GM03348 (cell line): ENCODE measurements at regions not wholly inside any gene's neighbourhood (a gene's known extent, or its start where the extent isn't known, plus 50 kb on each side); places are given as distances from the start of the nearest gene placed in this dataset.

Experiments used
- DNase-seq: peaks from one replicate; pipeline ENCODE4 v3.0.0; 2012; ENCODE audit warnings: low spot score

DNA sequence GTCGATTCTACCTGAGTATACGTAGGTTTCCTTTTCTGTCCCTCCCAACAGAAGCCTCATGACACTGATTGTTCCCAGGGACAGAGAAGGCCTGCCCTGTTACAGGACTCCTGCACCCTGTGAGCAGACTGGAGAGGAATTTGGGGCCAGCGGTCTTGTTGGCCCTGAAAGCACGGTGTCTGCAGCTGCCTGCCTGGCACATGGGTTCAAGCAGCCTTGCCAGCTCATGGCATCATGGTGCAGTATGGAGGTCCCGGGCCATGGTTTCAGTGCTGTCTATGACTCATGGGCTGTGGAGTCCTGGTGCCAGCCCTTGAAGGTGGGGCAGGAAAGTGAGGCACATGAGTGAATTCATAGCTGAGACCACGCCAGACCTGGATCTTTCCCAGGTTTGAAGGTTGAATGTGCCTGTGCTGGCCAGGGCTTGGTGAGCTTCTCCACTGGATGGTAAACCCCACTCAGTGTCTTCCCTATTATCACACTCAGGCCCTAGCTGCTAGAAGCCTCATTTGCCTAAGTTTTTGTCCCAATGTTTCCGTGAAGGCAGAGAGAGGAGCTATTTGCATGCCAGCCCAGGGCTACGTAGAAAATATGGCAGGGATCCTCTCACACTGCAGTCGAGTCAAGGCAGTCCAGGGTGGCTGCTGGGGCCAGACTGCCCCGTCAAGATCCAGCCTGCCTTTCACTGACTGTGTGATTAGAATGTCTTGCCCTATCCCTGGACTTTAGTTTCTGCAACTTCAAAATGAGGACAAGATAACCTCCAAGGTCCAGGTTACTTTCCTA lies 277.2 kb upstream of the CCL2 start:
- DNase-seq = no peak

DNA sequence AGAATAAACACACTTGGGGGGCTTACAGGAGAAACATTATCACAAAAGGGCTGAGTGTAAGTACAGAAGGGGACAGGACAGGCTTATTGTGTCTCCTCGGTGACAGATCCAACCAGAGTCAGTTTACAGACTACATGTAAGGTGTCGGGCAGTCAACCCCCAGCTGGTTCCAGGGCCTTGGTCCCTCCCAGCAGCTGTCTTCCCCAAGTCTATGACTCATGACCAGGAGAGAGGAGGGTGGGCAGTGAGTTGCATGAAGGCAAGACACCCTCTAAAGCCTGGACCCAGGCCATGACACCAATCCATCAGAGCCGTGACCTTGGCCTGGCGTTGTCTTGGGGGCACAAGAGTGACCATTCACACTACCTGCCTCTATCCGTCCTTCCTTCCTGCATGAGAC lies 276.2 kb upstream of the CCL2 start:
- no peak for DNase-seq

DNA sequence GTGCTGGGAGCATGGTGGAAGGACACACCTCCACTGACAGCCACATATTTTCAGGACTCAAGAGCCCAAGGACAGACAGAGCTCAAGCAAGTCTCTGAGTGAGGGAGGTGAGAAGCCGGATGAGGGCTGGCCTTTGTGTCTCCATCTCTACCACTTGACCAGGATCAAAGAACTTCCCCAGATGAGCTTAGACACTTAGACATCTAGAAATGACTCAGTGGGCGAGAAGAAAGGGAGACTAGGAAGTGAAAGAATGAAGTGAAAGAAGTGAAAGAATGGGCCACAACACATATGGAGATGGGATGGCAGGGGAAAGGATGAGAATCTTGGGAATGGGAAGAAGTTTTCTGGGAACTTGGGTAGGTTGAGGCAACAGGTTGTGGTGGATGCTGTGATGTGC lies 274.9 kb upstream of the CCL2 start:
- DNase-seq = no peak

DNA sequence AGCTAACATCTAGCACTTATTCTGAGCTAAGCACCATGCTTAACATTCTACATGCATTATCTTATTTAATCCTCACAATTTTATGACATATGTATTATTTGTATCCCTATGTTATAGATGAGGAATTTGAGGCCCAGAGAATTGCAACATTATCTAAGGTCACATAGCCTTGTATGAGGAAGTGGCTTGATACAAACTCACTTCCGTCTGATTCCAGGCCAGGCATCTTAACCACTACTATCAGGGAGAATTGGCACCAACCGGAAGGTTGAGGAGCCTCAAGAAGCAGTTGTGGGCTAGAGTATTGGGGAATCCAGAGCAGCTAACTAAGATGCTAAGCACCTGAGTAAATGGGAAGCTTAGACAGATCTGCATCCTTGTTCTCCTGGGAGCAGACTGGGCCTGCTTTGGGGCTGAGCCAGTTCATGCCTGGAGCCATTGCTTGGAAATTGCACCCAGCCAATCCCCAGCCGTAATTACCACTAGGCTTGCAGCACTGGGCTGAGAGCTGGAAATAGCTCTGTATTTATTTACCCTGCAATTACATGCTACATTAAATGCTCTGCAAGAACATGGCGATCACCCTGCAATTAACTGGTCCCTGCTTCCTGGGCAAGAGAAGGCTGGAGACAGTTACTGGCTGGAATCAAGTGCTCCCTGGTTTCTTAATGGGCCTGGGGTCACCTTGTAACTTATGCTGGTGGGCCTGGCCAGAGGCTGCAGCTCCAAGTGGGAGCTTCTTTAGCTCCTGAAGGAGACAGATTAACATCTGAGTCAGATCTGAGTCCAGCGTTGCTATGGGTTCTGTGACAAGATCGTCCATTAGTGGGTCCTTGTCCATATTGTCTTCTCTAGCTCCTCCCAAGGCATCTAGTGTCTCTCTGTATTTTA lies 273.1 kb upstream of the CCL2 start:
- no peak for DNase-seq

DNA sequence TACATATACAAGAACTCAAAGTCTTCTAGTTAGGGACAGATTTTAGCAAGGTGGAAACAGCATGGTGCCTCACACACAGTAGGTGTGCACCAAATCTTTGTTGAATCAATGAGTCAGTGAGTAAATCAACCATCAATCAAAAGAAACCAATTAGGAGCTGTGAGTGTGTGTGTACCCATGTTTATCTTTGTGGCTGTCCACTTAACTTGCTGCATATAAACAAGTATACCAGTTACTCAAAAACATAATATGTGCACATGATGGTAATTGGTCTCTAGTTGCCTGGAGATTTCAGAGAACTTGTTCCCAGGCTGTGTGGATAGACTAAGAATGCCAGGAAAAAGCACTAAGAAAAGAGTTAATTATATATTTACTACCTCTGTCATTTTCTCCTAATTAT lies 272.2 kb upstream of the CCL2 start:
- DNase-seq = no peak

DNA sequence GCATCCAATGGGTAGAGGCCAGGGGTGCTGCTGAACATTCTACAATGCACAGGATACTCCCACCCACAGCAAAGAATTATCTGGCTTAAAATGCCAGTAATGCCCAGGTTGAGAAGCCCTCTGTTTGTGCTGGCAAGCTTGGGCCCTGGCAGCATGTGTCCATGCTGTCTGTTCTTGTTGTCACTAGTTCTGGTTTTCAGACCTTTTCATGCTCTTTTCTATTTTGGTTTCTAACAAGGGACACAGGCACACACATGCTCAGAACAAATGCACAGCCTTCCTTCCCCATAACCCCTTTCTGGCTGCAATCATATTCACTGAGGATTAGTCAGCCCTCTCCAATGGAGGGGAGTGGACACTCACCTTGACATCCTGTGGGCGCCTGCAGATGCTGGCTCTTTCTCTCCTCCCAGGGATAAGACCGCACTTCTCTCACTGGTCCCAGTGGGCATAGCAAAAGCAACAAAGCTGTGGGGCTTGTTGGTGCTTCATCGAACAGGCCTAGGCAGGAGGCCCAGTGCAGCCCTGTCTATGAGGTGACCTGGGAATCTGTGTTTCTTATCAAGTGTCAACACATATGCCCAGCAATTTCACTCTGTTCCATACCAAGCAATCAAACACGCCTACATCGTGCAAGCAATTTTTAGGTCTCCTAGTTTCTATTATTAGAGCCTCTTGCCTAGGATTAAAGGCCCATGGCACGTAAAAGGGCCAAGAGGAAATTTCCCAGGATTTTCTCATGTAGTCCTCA lies 271.1 kb upstream of the CCL2 start:
- no peak for DNase-seq

DNA sequence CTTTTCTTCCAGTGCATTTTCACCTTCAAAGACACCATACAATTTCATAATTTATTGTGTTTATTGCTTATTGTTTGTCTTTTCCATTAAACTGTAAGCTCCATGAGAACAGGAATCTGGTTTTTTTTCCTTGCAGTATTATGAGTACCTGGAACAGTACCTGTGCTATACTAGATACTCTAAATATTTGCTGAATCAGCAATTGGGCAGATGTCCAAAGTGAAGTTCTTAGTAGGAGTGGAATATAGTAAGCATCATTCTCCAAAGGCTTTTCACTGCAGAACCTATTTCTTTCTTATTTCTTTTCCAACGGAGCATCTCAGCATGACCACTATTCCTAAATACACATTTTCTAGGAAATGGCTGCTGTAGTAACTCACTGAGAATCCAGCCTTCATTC lies 269.0 kb upstream of the CCL2 start:
- DNase-seq = no peak

DNA sequence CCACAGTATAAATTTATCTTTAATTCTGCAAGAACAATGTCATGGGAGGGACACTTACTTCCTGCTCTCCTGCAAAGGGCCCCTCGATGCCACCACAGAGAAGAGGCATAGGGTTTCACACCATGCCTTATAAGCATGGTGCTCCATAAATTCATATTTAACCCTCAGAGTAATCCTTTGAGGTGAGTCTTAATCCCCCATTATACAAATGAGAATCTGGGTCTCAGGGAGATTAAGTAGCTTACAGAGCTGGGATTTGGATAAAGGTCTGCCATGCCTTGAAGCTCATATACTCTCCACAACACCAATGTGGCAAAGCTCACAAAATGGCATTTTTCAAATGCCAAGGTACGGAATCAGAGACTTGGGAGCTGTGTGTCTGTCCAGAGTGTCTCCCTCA lies 268.5 kb upstream of the CCL2 start:
- DNase-seq = no peak

DNA sequence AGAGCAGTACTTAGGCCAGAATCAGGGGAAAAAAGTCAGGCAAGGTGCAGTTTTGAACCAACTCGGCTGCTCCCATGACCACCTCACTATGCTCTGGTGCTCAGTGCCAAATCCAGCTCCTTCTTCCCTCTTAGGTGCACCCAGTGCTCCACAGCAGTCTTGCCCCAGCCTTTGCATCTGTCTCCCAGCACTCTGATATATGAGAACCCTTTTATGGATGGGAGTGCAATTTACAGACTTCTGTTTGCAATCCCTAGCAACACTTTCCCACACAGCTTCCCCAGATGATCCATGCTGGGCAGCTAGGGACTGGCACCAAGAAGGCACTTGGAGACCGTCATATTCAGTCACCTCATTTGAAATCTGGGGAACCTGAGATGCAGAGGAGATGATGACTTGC lies 267.9 kb upstream of the CCL2 start:
- DNase-seq = no peak

DNA sequence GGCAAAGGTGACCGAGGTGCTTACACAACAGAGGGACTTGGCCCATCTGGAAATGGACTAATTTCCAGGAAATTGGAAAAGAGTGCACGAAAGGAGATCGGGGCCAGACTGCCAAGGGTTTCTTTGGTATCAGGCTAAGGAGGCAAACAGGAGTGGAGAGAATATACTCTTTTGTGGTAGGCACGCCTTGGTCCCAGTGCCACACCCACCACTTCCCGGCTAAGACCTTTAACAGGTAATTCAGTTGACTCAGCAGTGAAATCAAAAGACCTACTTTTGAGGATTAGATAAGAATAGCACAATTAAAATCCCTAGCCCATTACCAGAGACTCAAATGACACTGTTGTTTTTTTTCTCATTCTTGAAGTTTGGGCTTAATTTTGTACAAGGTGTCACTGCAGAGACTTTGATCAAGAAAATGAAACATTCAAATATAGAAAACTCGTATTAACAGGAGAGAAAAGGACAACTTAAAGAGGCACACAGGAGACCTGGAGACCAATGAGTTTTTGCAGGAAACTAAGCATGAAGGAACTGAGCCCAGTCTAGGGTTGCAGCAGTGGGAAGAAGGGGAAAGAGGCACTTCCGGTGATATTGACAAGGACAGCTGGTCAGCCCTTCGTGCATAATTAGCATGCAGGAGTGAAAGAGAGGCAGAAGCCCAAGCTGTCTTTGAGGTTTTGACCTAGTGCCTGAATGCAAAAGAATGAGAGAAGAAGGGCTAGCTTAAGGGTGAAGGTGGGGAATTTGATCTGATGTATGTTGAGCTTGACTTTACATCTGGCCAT lies 265.5 kb upstream of the CCL2 start:
- no peak for DNase-seq

DNA sequence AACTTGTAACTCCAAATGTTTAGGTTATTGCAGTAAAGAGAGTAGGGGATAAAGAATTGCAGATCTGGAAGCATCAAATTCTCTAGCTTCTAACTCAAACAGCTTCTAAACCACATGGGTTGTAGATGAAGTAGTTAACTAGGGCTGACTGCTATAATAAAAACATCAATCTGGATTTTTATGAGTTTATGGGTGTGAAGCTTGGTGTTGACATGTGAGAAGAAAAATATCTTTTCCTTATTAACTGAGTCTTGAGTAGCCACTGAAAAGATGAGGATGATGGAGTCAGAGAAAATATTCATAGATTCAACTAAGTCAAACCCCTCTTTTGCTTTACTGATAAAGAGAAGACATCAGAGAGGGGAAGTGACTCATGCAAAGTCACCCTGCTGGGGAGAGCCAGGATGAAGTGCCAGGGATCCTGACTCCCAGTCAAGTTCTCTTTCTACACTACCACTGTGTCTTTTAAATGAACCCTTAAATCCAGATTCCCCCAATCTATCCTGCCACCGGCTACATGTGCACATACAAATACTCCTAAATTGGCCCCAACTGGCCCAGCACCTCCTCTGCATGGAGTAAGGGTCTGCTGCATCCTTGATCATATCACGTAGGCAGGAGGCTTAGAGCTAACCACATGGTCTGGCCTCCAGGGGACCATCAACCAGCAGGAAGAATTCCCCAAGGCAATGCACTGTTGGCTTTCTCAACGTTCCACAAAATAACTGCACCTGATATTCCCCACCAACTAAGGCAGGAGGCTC lies 264.0 kb upstream of the CCL2 start:
- no peak for DNase-seq

DNA sequence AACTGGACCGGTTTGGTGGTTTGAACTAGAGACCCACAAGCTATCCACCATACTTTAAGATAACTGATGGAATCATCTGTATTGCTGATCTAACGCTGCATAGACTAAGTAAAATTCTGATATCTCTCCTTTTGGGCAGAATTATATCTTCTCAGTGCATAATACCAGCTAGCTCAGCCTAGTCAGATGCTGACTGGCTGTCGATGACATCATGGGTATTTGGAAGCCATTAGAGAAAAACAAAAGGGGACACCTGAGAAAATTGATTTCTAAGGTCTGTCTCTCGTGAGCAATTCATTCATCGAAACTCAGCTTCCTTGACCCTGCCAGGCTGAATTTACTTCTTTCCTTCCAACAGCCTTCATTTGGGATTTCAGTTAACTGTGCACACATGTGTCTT lies 263.0 kb upstream of the CCL2 start:
- DNase-seq = no peak

DNA sequence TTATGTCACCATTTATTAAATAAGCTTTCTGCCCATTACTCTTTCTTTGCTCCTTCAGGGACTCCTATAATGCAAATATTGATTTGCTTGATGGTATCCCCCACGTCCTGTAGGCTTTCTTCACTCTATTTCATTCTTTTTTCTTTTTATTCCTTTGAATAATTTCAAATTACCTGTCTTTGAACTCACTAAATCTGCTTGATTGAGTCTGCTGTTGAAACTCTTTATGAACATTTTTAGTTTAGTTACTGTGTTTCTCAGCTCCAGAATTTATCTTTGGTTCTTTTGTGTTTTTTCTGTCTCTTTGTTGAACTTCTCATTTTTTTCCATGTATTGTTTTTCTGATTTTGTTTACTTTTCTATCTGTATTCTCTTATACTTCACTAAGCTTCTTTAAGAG lies 254.4 kb upstream of the CCL2 start:
- DNase-seq = no peak

DNA sequence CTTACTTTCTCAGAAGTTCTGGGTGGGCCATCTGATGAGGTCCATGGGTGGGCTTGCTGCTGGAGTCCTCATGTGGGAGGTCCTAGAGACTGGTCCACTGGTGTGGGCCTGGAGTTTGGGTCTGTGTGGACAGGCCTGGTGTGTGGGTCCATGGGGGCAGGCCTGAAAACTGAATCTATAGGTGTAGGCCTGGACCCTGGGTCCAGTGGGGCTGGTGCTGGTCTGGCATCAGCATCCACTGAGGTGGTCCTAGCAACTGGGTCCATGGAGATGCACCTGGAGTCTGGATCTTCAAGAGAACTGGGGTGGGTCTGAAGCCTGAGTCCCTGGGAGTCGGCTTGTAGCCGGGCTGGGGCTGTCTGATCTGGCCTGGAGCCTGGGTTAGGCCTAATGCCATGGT lies 253.8 kb upstream of the CCL2 start:
- DNase-seq = no peak

DNA sequence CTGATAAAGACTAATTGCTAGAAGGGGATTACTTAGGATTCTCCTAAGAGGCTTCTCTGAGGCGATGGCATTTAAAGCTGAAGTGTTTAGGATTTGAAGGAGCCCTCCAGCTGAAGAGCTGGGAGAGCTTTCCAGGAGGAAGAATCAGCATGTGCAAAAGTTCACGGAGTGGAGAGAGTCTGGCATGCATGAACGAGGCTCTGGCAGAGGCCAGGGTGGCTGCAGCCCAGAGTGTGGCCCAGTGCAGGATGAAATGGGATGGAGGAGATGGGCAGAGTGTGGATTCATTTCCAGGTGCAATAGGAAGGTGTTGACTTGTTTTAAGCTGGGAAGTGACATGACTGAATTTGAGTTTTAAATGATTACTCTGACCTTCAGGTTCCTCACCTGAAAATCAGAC lies 249.0 kb upstream of the CCL2 start:
- no peak for DNase-seq

DNA sequence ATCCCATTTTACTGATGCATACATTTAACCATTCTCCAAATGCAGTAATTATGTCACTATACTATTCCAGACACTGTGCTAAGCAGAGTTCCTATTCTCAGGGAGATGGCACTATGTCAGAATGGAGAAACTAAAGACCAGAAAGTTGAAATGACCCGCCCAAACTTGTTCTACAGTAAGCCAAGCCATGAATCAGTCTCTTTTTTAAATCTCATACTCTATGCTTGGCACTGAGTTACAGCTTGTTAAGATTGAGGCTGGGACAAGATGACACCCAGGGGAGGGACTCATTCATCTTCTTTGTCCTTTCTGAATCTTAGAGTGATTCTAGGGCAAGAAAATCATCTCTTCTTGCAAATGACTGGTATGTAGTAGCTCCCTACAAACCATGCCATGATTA lies 247.0 kb upstream of the CCL2 start:
- no peak for DNase-seq

DNA sequence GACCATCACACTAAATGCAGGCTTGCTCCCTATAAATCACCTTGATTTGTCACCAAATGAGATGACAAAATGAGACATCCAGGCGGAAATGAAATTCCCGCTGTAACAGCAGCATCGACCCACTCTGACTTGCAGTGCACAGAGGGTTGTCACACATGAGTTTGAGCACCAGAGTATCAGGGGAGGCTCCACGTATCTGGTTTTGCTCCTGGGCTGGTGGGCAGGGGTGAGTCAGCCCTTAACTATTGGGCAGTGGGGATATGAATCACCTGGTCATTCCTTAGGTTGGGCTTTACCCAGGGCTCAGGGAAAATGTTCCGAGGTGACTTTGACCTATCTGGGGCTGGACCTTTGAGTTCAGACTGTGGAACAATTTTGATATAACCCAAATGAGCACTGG lies 245.2 kb upstream of the CCL2 start:
- no peak for DNase-seq

DNA sequence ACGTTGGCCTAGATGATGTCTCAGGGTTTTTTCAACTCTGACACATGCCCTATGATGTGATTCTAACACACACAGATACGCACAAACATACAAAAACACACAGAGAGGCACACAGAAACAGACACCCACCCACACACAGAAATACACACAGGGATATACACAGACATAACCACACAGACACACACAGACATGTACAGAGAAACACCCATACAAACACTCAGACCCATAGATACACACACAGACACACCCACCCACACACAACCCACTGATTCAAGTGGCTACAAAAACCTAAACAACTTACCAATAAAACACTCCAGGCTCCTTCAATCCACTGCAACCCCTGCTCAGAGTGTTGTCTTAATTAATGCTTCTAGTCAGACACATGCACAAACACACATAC lies 244.6 kb upstream of the CCL2 start:
- no peak for DNase-seq

DNA sequence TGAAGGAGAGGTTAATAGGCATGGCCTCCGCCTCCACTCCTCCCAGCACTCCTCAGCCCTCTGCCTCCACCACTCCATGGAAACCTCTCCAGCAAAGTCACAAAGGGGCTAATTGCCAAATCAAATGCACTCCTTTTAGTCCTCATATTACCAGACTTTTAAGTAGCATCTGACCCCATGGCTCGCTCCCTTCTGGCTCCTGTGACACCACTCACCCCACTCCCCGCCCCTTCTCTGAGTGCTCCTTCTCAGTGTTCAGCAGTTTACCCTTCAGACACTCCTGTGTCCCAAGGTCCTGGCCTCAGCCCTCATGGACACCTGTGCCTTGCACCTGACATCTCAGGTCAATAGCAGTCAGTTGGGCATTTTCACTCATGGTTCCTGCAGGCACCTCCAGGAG lies 243.5 kb upstream of the CCL2 start:
- DNase-seq = no peak

DNA sequence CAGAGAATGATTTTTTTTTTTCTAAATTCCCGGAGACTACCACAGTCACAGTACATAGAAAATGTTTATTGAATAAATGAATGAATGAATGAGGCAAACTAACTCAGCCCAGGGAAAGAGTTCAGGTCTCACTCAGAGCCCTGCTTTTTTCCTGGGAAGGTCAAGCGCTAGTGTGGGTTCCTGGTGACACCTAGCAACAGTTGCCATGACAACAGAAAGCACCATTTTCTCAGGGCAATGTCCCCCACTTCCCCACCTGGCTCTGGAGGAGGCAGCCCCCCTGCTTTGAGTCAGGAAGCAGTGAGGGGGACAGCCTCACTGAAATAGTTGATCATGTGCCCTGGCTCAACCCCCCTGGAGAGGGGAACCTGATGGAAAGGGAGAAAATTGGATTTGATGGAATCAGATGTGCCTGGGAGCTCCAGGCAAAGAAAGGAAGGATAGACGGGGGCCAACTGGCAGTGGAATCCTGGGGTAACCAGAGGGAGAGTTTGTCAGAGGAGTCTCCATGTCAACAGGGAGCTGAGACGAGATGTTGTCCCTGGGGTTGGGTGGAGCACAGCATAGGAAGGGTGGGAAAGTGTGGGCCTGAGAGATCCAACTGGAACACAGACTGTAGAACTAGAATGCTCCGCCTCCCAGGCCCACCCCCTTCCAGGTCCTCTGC lies 242.2 kb upstream of the CCL2 start:
- no peak for DNase-seq

DNA sequence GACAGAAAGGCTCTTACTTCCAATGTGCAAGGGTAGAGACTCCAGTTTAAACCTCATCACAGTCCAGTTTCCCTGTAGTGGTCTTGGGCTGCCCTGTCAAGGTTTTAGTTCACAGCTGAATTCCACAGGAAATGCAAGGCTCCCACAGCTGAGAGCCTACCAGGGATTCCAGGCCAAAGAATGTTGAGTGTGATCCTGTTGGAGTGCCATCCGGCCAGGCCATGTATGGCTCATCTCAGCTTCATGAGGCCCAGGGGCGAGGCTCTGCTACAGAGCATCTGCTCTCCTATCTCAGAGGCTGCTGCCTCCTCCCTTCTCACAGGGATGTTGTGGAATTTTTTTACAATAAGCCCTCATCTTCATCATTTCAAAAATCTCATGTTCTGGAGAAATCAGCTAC lies 239.8 kb upstream of the CCL2 start:
- DNase-seq = no peak
